SJSA1 (cell line): ENCODE measurements at regions not wholly inside any gene's neighbourhood (a gene's known extent, or its start where the extent isn't known, plus 50 kb on each side); places are given as distances from the start of the nearest gene placed in this dataset.
A peak's percentile ranks its signal among the peaks of the same experiment; 100 is the strongest.
"Not testable (repeated sequence)": the region's sequence is repeated elsewhere in the genome, so short reads cannot be mapped to it uniquely, and the experiment has no call there.

Source experiments
- DNase-seq, 2 experiments: peaks; one replicate each; pipeline ENCODE4 v3.0.0-alpha.2; 2015 to 2020; ENCODE audit warnings: low spot score in 2 of 2, low read depth in 1 of 2
- H3K27ac ChIP-seq: fragments of 250-450 bp; sonication (Bioruptor Pico); 2 replicates; pipeline ENCODE4 v1.5.1; 2020; ENCODE audit warnings: mild to moderate bottlenecking, moderate library complexity
- H3K27me3 ChIP-seq: fragments of 250-450 bp; sonication (Bioruptor Pico); replicated peaks from 2 replicates; pipeline ENCODE4 v1.5.1; 2020; ENCODE audit warnings: mild to moderate bottlenecking, moderate library complexity
- H3K36me3 ChIP-seq: fragments of 250-450 bp; sonication (Bioruptor Pico); 2 replicates; pipeline ENCODE4 v1.5.1; 2020; ENCODE audit warnings: mild to moderate bottlenecking
- H3K4me1 ChIP-seq: fragments of 250-450 bp; sonication (Bioruptor Pico); replicated peaks from 2 replicates; pipeline ENCODE4 v1.6.1; 2021; ENCODE audit warnings: mild to moderate bottlenecking
- H3K4me3 ChIP-seq: fragments of 250-450 bp; sonication (Bioruptor Pico); 2 replicates; pipeline ENCODE4 v1.5.1; 2020; ENCODE audit warnings: mild to moderate bottlenecking
- H3K9me3 ChIP-seq: fragments of 250-450 bp; sonication (Bioruptor Pico); replicated peaks from 2 replicates; pipeline ENCODE4 v1.5.1; 2020; ENCODE audit warnings: mild to moderate bottlenecking

DNA sequence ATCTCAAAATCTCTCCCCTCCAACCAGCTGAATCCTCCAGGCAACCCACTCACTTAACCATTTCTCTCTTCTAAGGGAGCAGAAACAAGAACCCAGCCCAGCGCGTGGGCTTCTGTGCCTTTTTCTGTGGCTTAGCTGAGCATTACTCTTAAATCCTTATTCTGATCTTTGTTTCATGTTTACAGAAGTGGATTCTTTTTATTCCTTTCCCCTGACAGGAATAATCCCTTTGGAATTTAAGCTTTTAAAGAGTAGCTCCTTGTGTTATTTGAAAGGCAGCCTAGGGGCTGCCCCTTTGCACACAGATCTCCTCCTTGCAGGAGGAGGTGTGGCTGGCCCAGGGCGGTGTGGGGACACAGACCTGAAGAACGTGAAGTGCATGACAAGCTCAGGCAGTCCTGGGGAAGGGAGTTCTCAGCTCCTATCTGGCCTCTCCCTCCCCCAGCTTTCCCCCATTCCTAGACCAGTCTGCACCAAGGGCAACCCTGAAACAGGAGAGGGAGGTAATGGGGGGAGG lies 77.1 kb upstream of the UBE2E1 start:
- DNase-seq, result peak; percentile 70 to 76
- Histone ChIP-seq H3K9me3 (no peaks in the 10 kb centered on the region), H3K4me1 (peaks cover 25% of the 10 kb centered on the region), H3K27ac (peak overlapping the region; percentile 66), H3K4me3 (no peak overlapping the region), H3K36me3 (no peaks in the 10 kb centered on the region), H3K27me3 (no peaks in the 10 kb centered on the region)

DNA sequence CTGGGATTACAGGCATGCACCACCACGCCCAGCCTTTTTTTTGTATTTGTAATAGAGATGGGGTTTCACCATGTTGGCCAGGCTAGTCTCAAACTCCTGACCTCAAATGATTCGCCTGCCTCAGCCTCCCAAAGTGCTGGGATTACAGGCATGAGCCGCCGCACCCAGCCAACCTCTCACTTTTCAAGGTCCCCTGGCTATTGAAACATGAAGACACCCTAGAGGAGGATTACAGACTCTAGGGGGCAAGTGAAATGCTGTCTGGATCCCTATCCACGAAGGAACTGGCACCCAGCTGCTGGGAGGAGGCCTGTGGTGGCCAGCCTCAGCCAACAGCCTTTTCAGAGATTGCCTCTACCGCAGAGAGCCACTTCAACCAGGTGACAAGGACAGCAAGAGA lies 76.4 kb upstream of the UBE2E1 start:
- not testable (repeated sequence) for H3K27ac ChIP-seq, H3K9me3 ChIP-seq, H3K27me3 ChIP-seq, H3K36me3 ChIP-seq, DNase-seq, H3K4me3 ChIP-seq
- H3K4me1 ChIP-seq, result peaks cover 25% of the 10 kb centered on the region

DNA sequence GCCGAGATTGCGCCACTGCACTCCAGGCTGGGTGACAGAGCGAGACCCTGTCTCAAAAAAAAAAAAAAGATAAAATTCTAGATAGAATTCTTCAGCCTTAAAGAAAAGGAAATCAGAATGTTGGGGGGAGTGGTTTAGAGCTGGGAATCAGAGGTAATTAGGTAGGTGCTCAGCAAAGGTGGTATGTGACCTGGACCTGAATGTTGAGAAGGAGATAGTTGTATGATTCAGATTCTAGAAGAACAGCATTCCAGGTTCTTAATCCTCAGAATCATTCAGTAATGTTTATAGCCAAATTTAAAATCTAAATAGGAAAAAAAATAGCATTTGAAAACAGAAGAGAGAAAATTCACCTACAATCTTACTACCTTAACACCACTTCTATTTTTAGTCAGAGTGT lies 71.3 kb upstream of the UBE2E1 start:
- H3K27ac ChIP-seq, result no peak overlapping the region
- H3K9me3 ChIP-seq, result no peaks in the 10 kb centered on the region
- DNase-seq, result no peak
- H3K36me3 ChIP-seq, result no peaks in the 10 kb centered on the region
- H3K4me3 ChIP-seq, result no peak overlapping the region
- H3K27me3 ChIP-seq, result no peaks in the 10 kb centered on the region
- H3K4me1 ChIP-seq, result peaks cover 15% of the 10 kb centered on the region

DNA sequence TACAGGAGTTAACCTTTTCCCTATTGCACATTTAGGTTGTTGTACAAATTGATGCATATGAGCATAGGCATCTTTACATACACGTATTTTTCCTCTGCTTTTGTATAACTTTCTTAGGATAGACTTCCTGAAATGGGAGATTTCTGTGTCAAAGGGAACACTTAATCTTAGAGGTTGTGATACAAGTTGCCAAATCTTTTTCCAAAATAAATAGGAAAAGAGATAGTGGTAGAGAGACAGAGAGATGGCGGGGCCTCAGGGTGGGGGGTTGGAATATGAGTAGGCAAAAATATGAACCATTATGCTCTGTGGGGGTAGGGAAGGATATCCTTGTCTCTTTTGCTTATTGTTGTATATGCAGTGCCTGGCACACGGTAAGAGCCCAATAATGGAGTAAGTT lies 70.7 kb upstream of the UBE2E1 start:
- Histone ChIP-seq H3K4me1 (peaks cover 18% of the 10 kb centered on the region), H3K9me3 (no peaks in the 10 kb centered on the region), H3K36me3 (no peaks in the 10 kb centered on the region), H3K27me3 (no peaks in the 10 kb centered on the region), H3K4me3 (no peak overlapping the region), H3K27ac (no peak overlapping the region)
- DNase-seq, result no peak

DNA sequence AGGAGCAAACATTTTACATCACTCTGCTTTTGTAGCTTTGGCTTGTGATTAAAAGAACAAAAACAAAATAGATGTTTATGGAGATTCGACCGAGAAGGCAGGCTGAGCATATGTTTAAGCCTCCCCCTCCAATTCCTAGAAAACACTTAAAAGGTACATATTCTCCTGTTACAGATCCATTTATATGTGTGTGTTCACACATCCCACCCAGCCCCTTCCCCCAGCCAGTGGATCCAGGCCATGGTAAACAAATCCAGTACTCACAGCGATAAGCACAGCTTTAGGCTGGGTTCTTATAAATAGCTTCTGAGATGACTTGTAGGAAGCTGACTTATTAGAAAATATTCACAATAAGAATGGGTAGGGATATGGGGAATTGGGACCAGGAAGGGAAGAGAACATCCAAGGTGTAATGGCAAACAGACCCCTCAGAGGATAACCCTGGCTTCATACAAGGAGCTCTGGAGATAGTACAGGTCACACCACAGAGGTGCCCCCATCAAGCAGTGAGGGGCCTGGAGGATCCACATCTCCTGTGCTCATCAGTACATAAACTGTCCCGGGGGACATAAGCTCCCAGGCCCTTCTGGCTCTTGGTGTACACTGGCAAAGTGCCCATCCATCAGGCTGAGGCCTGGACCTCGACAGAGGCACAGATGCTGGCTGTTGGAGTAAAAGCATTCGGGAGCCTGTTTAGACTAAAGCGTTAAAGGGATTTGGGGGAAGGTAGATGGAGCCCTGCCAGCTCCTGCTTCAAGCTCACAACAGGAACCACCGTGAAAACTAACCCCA lies 70.0 kb upstream of the UBE2E1 start:
- Histone ChIP-seq H3K4me1 (peaks cover 24% of the 10 kb centered on the region), H3K9me3 (no peaks in the 10 kb centered on the region), H3K4me3 (no peak overlapping the region), H3K36me3 (no peaks in the 10 kb centered on the region), H3K27ac (no peak overlapping the region), H3K27me3 (no peaks in the 10 kb centered on the region)
- no peak for DNase-seq

DNA sequence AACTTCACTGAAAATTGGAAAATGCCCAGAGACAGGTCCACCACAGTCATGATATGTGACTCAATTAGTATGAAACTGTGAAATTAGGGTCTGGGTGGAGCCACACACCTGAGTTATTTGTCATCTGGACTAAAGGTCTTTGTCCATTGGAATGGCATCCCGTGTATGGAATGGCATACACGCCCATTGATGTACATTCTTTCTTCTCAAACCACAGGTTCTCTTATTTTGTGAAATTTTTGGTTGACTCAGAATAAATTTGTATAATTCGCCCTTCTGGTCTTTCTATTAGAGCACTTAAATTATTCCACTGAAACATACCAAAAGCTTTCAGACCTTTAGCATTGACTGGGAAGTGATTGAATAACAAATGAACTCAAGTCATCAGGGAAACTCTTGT lies 66.8 kb upstream of the UBE2E1 start:
- H3K27me3 ChIP-seq, result no peaks in the 10 kb centered on the region
- peak in 1 of 2 experiments; percentile 60 for DNase-seq
- peak overlapping the region; percentile 83 for H3K27ac ChIP-seq
- no peaks in the 10 kb centered on the region for H3K36me3 ChIP-seq
- peaks cover 30% of the 10 kb centered on the region for H3K4me1 ChIP-seq
- H3K9me3 ChIP-seq, result no peaks in the 10 kb centered on the region
- H3K4me3 ChIP-seq, result no peak overlapping the region

DNA sequence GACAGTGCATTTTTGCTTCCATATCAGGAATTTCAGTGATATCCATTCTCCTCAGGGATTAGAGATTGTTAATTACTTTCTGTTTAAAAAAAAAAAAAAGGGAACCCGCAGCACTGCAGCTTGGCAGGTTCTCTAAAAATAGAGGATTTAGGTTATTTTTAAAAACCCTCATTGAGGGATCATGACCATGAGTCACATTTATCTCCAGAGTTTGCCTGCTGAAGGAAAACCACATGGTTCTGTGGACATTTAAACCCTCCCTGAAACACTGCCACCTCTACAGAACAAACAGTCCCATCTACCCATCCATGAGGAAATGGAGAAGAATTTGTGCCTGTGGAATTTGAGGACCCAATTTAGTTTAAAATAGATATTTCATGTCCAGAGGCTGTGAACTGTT lies 66.2 kb upstream of the UBE2E1 start:
- Histone ChIP-seq H3K9me3 (no peaks in the 10 kb centered on the region), H3K4me3 (no peak overlapping the region), H3K4me1 (peaks cover 30% of the 10 kb centered on the region), H3K27ac (peak overlapping the region; percentile 83), H3K36me3 (no peaks in the 10 kb centered on the region), H3K27me3 (no peaks in the 10 kb centered on the region)
- peak in 1 of 2 experiments; percentile 60 for DNase-seq

DNA sequence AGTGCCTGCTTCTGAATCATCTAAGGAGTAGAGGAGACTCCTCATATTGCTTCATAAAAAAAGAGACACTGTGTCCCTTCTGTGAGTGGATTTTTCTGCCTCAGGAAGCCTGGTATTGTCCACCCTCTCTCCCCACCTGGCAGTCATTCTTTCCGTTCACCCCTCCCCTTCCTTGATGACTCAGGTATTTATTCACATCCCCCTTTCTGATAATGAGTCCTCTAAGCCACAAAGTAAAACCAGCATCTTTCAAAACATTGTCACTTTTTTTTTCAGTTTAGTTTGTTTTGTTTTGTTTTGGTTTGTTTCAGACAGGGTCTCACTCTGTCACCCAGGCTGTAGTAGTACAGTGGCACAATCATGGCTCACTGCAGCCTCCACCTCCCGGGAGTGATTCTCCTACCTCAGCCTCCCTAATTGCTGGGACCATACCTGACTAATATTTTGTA lies 65.2 kb upstream of the UBE2E1 start:
- no peak overlapping the region for H3K4me3 ChIP-seq
- H3K27ac ChIP-seq, result no peak overlapping the region; the same call in 1 of the 2 replicates
- peak in 1 of 2 experiments; percentile 44 for DNase-seq
- H3K4me1 ChIP-seq, result peaks cover 30% of the 10 kb centered on the region
- no peaks in the 10 kb centered on the region for H3K36me3 ChIP-seq
- no peaks in the 10 kb centered on the region for H3K9me3 ChIP-seq
- H3K27me3 ChIP-seq, result no peaks in the 10 kb centered on the region

DNA sequence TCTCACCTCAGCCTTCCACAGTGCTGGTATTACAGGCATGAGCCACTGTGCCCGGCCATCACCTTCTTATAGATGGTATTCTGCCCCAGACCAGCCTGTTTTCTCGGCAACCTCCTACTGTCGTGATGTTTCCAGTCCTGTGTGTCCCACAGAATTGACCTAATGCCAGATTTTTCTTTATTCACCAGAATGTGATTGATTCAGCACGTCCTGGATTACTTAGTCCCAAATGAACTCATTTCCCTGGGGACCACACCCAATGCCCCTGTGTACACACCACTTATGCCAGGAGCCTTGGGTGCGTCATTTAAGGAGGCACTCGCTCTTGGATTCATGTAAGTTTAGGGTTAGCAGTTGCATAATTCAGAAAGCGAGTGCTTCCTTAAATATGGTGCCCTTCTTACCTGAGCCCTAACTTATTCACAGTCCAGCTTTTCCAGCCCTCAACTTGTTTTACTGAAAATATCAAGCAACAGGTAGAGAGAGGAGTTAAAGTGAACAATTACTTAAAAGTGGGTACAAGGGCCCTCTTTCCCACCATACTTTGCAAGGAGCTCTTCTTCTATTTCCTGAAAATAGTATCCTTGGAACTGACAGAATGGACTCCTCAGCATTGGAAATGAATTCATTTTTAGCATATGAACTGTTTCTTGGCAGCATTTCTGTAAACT lies 64.6 kb upstream of the UBE2E1 start:
- Histone ChIP-seq H3K36me3 (no peaks in the 10 kb centered on the region), H3K27ac (no peak overlapping the region; the same call in 1 of the 2 replicates), H3K4me1 (peaks cover 30% of the 10 kb centered on the region), H3K27me3 (no peaks in the 10 kb centered on the region), H3K4me3 (no peak overlapping the region), H3K9me3 (no peaks in the 10 kb centered on the region)
- DNase-seq, result no peak

DNA sequence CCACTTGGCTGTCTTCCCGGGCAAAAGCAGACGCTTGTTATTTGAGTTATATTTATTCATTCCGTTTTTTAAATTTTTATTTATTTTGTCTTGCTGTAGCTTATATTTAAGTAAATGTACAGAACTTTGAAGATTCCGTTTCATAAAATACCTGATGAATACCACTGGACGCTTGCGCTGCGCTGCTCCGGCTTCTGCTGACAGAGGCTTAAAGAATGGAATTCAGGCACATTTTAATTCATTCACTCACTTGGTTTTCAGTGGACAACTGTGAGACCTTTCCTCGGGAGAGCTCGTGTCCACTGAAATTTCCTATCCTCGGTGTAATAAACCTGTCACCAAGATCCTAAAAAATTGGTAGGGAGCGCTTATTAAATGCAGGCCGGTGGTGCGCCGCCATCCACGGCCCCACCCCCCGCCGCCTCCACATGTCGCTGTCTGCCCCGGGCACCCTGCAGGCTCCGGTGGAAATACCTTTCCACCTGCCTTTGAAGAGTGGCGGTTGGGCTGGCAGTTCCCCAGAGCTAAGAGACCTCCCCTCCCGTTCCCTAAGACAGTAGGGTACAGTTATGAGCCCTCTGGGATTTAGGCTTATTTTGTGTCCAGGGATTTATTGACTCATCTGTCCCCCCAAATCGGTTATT lies 62.5 kb upstream of the UBE2E1 start:
- no peaks in the 10 kb centered on the region for H3K36me3 ChIP-seq
- H3K9me3 ChIP-seq, result no peaks in the 10 kb centered on the region
- H3K4me3 ChIP-seq, result no peak overlapping the region
- H3K4me1 ChIP-seq, result peaks cover 30% of the 10 kb centered on the region
- no peak for DNase-seq
- no peaks in the 10 kb centered on the region for H3K27me3 ChIP-seq
- H3K27ac ChIP-seq, result no peak overlapping the region

DNA sequence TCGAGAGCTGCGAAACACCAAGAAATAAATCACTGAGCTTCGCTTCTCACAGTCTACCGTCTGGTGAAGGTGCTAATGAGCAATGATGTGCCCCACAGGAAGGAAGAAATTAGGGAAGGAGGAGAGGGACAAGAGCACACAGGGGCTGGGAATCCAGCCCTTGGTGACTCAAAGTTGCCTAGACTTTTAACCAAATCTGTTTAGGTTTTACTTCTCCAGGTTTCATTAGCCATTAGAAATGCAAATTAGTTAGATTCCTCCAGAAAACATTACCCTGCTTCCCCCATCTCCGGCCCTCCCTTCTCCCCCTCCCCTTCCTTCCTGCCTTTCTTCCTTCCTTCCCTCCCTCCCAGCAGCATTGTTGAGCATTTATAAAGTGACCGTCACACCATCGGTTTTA lies 59.3 kb upstream of the UBE2E1 start:
- Histone ChIP-seq H3K9me3 (no peaks in the 10 kb centered on the region), H3K4me3 (no peak overlapping the region), H3K27ac (no peak overlapping the region), H3K4me1 (peaks cover 16% of the 10 kb centered on the region), H3K27me3 (no peaks in the 10 kb centered on the region), H3K36me3 (no peaks in the 10 kb centered on the region)
- no peak for DNase-seq

DNA sequence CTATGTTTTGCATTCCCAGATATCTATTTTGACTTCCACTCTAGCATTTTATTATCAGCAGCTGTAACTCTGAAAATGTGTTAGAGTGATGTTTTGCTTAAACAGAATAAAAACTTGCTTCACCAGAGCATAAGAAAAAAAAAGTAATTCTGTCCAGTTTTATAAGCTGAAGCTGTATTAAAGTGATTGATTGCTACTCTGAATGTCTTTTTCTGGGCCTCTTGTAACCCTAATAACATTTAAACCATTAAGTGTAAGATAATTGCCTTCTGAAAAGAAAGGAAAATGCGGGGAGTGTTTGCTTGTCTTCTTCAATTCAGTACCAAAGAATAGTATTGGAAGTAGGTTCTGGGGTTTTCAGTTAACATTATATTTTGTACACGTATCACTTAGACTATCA lies 57.9 kb upstream of the UBE2E1 start:
- no peaks in the 10 kb centered on the region for H3K27me3 ChIP-seq
- no peak for DNase-seq

DNA sequence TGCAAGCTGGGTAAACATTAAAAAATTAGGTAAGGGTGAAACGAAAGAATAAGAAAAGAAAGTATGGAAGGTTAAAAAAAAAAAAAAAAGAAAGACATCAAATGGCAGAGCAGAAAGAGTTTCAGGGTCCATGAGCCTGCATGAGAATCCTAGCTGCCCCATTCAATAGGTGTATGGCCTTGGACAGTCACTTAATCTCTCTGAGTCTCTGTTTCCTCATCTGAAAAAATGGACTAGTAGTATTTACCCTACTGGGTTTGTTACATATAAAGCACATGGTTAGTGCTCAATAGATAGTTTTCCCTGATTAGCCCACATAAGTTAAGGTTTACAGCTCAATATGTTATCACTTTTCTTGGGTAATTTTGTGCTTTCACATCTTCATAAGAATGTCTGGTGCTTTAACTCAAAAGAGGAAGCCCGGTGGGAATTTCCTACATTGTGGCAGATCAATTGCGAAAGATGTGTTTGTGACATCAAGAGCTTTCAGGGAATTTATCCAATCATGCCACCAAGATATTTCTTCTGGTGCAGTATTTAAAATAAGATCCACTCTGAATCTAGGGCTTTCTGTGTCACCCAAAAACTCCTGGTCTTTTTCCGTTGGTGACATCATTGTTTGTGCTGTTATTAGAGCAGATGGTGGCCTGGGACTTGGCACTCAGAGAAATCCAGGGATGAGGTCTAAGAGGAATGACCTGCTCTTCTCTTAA lies 57.2 kb upstream of the UBE2E1 start:
- H3K9me3 ChIP-seq, result no peaks in the 10 kb centered on the region
- no peak overlapping the region for H3K4me3 ChIP-seq
- H3K4me1 ChIP-seq, result peaks cover 28% of the 10 kb centered on the region
- no peak for DNase-seq
- no peak overlapping the region for H3K27ac ChIP-seq
- no peaks in the 10 kb centered on the region for H3K36me3 ChIP-seq
- no peaks in the 10 kb centered on the region for H3K27me3 ChIP-seq

More for the DNA sequence above, 57.9 kb upstream of the UBE2E1 start:
- no peaks in the 10 kb centered on the region for H3K9me3 ChIP-seq
- no peak overlapping the region for H3K27ac ChIP-seq
- peaks cover 28% of the 10 kb centered on the region for H3K4me1 ChIP-seq
- no peaks in the 10 kb centered on the region for H3K36me3 ChIP-seq
- no peak overlapping the region for H3K4me3 ChIP-seq
